ENCODE measurements at regions not wholly inside any gene's neighbourhood (a gene's known extent, or its start where the extent isn't known, plus 50 kb on each side); places are given as distances from the start of the nearest gene placed in this dataset.

GRCh38 chr4:19492606-19493005, 759.1 kb upstream of the SLIT2 start:
- no peak overlapping the region for H3K27ac ChIP-seq (ENCODE audit: low read length)

GRCh38 chr4:19486400-19486799, 765.3 kb upstream of the SLIT2 start:
- ChIA-PET POLR2A (no interaction called here), CTCF (no interaction called here)
- intact Hi-C loops (cut with micrococcal nuclease; ENCODE audit: unreplicated experiment) = no loop called here
- Histone ChIP-seq H3K27ac (ENCODE audit: low read length) (no peak overlapping the region), H3K9me3 (ENCODE audit: control insufficient read depth, insufficient read depth, low read depth, low read length) (no peaks in the 10 kb centered on the region), H3K4me3 (ENCODE audit: low read depth in 2 of 2, low read length in 2 of 2) (no peak overlapping the region), H3K27me3 (ENCODE audit: control insufficient read depth, insufficient read depth, low read length) (no peaks in the 10 kb centered on the region), H3K36me3 (ENCODE audit: control insufficient read depth, insufficient read depth, low read length) (no peaks in the 10 kb centered on the region), H3K4me1 (ENCODE audit: control insufficient read depth, insufficient read depth, low read length) (no peaks in the 10 kb centered on the region)
- TF ChIP-seq TCF7L2 (IDR thresholded peaks at IDR 0.05; ENCODE audit: low read depth, low read length) = no peak
- TF ChIP-seq CTCF (IDR thresholded peaks at IDR 0.05) = 0 out of 2 replicates have a peak, but pooled peaks have one; percentile 14
- ATAC-seq = no peak
- in situ Hi-C loops (cut with HindIII; ENCODE audit: low pct_unique_long_range_greater_than_20kb, low sequenced_read_pairs) = no loop called here
- no TSS peak for BruUV-seq (replicated peaks)
- DNase-seq (ENCODE audit: low read depth, low spot score) = no peak

More at GRCh38 chr4:19492606-19493005, 759.1 kb upstream of the SLIT2 start:
- Histone ChIP-seq H3K9me3 (ENCODE audit: control insufficient read depth, insufficient read depth, low read depth, low read length) (no peaks in the 10 kb centered on the region), H3K27me3 (ENCODE audit: control insufficient read depth, insufficient read depth, low read length) (no peaks in the 10 kb centered on the region), H3K4me1 (ENCODE audit: control insufficient read depth, insufficient read depth, low read length) (no peaks in the 10 kb centered on the region), H3K36me3 (ENCODE audit: control insufficient read depth, insufficient read depth, low read length) (no peaks in the 10 kb centered on the region), H3K4me3 (ENCODE audit: low read depth in 2 of 2, low read length in 2 of 2) (no peak overlapping the region)
- TF ChIP-seq REST (IDR thresholded peaks at IDR 0.05; ENCODE audit: insufficient read depth in 1 of 2, low read depth in 2 of 2, low read length in 1 of 2) (no peak), SIN3A (IDR thresholded peaks at IDR 0.05; ENCODE audit: borderline replicate concordance, insufficient read depth, low read depth, low read length) (no peak)
- in situ Hi-C loops (cut with HindIII; ENCODE audit: low pct_unique_long_range_greater_than_20kb, low sequenced_read_pairs) (no loop called here), intact Hi-C loops (cut with micrococcal nuclease; ENCODE audit: unreplicated experiment) (no loop called here)
- POLR2A ChIA-PET = no interaction called here
- BruUV-seq (replicated peaks) = no TSS peak
- DNase-seq (ENCODE audit: low read depth, low spot score) = no peak
- ATAC-seq = no peak
- CTCF ChIA-PET = no interaction called here

- BruUV-seq (replicated peaks) = no TSS peak
- Histone ChIP-seq H3K4me3 (ENCODE audit: low read depth in 2 of 2, low read length in 2 of 2) (no peak overlapping the region), H3K4me1 (ENCODE audit: control insufficient read depth, insufficient read depth, low read length) (no peaks in the 10 kb centered on the region), H3K27me3 (ENCODE audit: control insufficient read depth, insufficient read depth, low read length) (no peaks in the 10 kb centered on the region), H3K36me3 (ENCODE audit: control insufficient read depth, insufficient read depth, low read length) (no peaks in the 10 kb centered on the region), H3K27ac (ENCODE audit: low read length) (no peak overlapping the region), H3K9me3 (ENCODE audit: control insufficient read depth, insufficient read depth, low read depth, low read length) (no peaks in the 10 kb centered on the region)
- DNase-seq (ENCODE audit: low read depth, low spot score) = no peak
- no peak for TF ChIP-seq TCF7L2 (IDR thresholded peaks at IDR 0.05; ENCODE audit: low read depth, low read length)
- no peak for TF ChIP-seq CTCF (IDR thresholded peaks at IDR 0.05)
- no peak for TF ChIP-seq SIN3A (IDR thresholded peaks at IDR 0.05; ENCODE audit: borderline replicate concordance, insufficient read depth, low read depth, low read length)
- TF ChIP-seq REST (IDR thresholded peaks at IDR 0.05; ENCODE audit: insufficient read depth in 1 of 2, low read depth in 2 of 2, low read length in 1 of 2) = no peak
- no peak for TF ChIP-seq POLR2AphosphoS5 (IDR thresholded peaks at IDR 0.05; ENCODE audit: low read depth, low read length)
- intact Hi-C loops (cut with micrococcal nuclease; ENCODE audit: unreplicated experiment) = no loop called here
- ATAC-seq = no peak
- POLR2A ChIA-PET = no interaction called here
- in situ Hi-C loops (cut with HindIII; ENCODE audit: low pct_unique_long_range_greater_than_20kb, low sequenced_read_pairs) = no loop called here
- CTCF ChIA-PET = no interaction called here
Observed at GRCh38 chr4:19478791-19479190, 772.9 kb upstream of the SLIT2 start.

Data from Panc1 (cell line).